ENCODE measurements at regions not wholly inside any gene's neighbourhood (a gene's known extent, or its start where the extent isn't known, plus 50 kb on each side); places are given as distances from the start of the nearest gene placed in this dataset.

DNA sequence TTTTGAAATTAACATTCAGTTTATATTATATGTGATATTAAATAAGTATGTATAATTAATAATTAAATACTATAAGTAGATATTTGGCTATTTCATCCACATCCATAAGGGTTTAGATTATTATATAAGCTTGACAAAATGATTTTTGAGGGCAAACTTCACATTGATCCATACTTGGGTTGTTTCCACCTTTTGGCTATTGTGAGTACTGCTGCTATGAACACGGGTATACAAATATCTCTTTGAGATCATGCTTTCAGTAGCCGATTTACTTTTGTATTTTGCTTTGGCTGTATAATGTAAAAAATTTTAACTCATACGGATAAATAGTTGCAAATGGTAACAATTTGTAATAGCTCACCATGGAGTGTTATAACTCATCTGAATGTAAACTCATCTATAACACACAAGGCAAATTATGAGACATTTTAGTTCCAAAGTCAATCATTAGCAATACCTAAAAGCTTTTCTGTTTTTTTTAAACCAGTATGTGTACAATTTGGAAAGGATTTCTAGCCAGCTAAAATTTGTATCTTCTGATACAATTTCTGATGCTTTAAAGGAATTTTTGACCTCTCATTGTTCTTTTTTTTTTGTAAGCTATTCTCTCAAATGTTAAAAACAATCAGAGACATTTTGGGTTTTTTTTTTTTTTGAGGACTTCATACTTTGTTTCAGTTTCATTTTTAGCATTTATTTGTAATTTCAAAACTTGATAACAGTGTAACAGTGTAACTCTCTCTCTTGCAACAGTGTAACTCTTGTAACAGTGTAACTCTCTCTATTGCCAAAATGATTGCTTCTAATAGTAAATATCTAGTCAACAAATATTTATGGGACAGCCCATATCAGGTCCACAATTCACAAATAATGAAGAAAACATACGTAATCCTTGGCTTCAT is 51.8 kb upstream of the ARX start:
- H3K27ac ChIP-seq, result no peak overlapping the region
- DNase-seq (ENCODE audit: low read depth, low spot score), result no peak

DNA sequence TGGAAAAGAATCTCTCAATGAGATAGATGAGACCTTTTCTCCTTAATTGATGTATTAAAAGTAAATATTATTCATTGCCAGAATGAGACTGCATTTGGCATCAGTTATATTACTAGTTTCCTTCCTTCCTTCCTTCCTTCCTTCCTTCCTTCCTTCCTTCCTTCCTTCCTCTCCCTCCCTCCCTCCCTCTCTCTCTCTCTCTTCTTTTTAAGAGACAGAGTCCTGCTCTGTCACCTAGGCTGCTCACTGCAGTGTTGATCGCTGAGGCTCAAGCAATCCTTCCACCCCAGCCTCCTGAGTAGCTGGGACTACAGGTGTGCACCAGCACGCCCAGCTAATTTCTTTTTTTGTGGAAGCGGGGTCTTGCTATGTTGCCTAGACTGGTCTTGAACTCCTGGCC is 50.4 kb upstream of the ARX start:
- no peak for DNase-seq (ENCODE audit: low read depth, low spot score)
- H3K27ac ChIP-seq, result no peak overlapping the region
